Adrenal gland (tissue), 9 donors: ENCODE measurements at regions not wholly inside any gene's neighbourhood (a gene's known extent, or its start where the extent isn't known, plus 50 kb on each side); places are given as distances from the start of the nearest gene placed in this dataset.

Experiments
- DNase-seq, 7 donors: peaks; one replicate each; pipeline ENCODE4 v3.0.0-alpha.2; 2019 to 2020
- H3K27ac ChIP-seq, 5 donors: fragments of 200-600 bp; sonication (generic) in 4 of 5; 1 replicate in 3 of 5; 2 replicates in 2 of 5; pipeline versions ENCODE4 v1.5.1 to v1.8.0; 2016 to 2020; ENCODE audit warnings: mild to moderate bottlenecking in 1 of 5
- H3K27me3 ChIP-seq: fragments of 200-600 bp; 2 replicates; pipeline ENCODE4 v1.8.0; 2021
- H3K36me3 ChIP-seq, 2 donors: fragments of 200-600 bp; replicated peaks in 1 of 2; 1 replicate in 1 of 2; 2 replicates in 1 of 2; pipeline versions ENCODE4 v1.5.1 to v1.8.0; 2018 to 2022
- H3K4me1 ChIP-seq, 2 donors: fragments of 200-600 bp; replicated peaks in 1 of 2; 1 replicate in 1 of 2; 2 replicates in 1 of 2; pipeline versions ENCODE4 v1.5.1 to v1.8.0; 2018 to 2021
- H3K4me3 ChIP-seq, 4 donors: fragments of 200-600 bp; sonication (generic) in 3 of 4; one replicate each; pipeline ENCODE4 v1.5.1; 2016 to 2018
- H3K9me3 ChIP-seq, 3 donors: fragments of 200-600 bp; sonication (generic) in 1 of 3; replicated peaks in 1 of 3; 1 replicate in 2 of 3; 2 replicates in 1 of 3; pipeline versions ENCODE4 v1.5.1 to v1.8.0; 2016 to 2021
- CTCF ChIP-seq, 6 experiments: fragments of 450-650 bp in 4 of 6; fragments of 200-600 bp in 2 of 6; sonication (generic) in 1 of 6; IDR thresholded peaks; 1 replicate in 5 of 6; 2 replicates in 1 of 6; pipeline versions ENCODE4 v1.5.1 to v1.8.0; 2016 to 2021; ENCODE audit warnings: antibody characterized with exemption in 6 of 6, mild to moderate bottlenecking in 2 of 6, moderate library complexity in 1 of 6
- POLR2A ChIP-seq, 2 donors: fragments of 450-650 bp; IDR thresholded peaks; one replicate each; pipeline ENCODE4 v1.6.1; 2017; ENCODE audit warnings: antibody characterized with exemption in 2 of 2, mild to moderate bottlenecking in 2 of 2, moderate library complexity in 1 of 2
- WGBS, 4 donors: extraction: QIAGEN DNeasy Blood & Tissue Kit in 2 of 4; methylation state at CpG; one replicate each; pipeline versions ENCODE4 v1.1.5 to v1.1.7; 2013 to 2017; 5-methylcytosine and 5-hydroxymethylcytosine counted together
- intact Hi-C, 2 donors: fragments of 100-400 bp; cut with DNase I; formaldehyde crosslinking; loops; one replicate each; pipeline versions ENCODE4 v1.14.1 to v1.15.0; 2022 to 2023
- donor health status: healthy with polysubstance abuse.
- donor health status: Bipolar disorder and iron deficiency.
- donor health status: DM: yes; HTN: yes; CAD: no.
- donor health status: DM: no; HTN: no; CAD: no.
- donor health status: DM: no; HTN: no; CAD: no.

GRCh38 chr18:27608174-27608573 is 423.1 kb upstream of the CHST9 start:
- no peak overlapping the region for H3K27ac ChIP-seq
- no peaks in the 10 kb centered on the region for H3K9me3 ChIP-seq
- no peaks in the 10 kb centered on the region for H3K4me1 ChIP-seq
- TF ChIP-seq CTCF (IDR thresholded peaks at IDR 0.05): no peak
- TF ChIP-seq POLR2A (IDR thresholded peaks at IDR 0.05): no peak
- WGBS, 4 donors: 81 to 89% (median 88%) methylated on average over 3 of the region's 3 CpGs
- H3K4me3 ChIP-seq: no peak overlapping the region
- intact Hi-C loops: loop anchor here in 1 of 2 donors (10.0 kb wide), 1 partner anchor 147 kb away; no protein-coding TSS in a partner anchor
- DNase-seq: no peak
- H3K36me3 ChIP-seq: no peaks in the 10 kb centered on the region
- H3K27me3 ChIP-seq: no peaks in the 10 kb centered on the region

- H3K4me1 ChIP-seq: no peaks in the 10 kb centered on the region
- no peak for DNase-seq
- intact Hi-C loops: loop anchor here in 1 of 2 donors (10.0 kb wide), 1 partner anchor 148 kb away; no protein-coding TSS in a partner anchor
- no peak overlapping the region for H3K4me3 ChIP-seq
- no peaks in the 10 kb centered on the region for H3K27me3 ChIP-seq
- H3K27ac ChIP-seq: no peak overlapping the region
- WGBS, 4 donors: 57 to 74% (median 65%) methylated on average over 2 of the region's 2 CpGs
- no peaks in the 10 kb centered on the region for H3K36me3 ChIP-seq
- TF ChIP-seq CTCF (IDR thresholded peaks at IDR 0.05) (no peak), POLR2A (IDR thresholded peaks at IDR 0.05) (no peak)
- H3K9me3 ChIP-seq: no peaks in the 10 kb centered on the region
Observed at GRCh38 chr18:27606741-27607140, 421.6 kb upstream of the CHST9 start.

GRCh38 chr18:27605107-27605834 is 420.2 kb upstream of the CHST9 start:
- H3K4me3 ChIP-seq: no peak overlapping the region
- peak; percentile 56 to 82 (median 68) for TF ChIP-seq CTCF (IDR thresholded peaks at IDR 0.05)
- TF ChIP-seq POLR2A (IDR thresholded peaks at IDR 0.05): no peak
- intact Hi-C loops: loop anchor here in 1 of 2 donors (10.0 kb wide), 1 partner anchor 150 kb away; no protein-coding TSS in a partner anchor
- H3K9me3 ChIP-seq: no peaks in the 10 kb centered on the region
- H3K27me3 ChIP-seq: no peaks in the 10 kb centered on the region
- DNase-seq: peak; percentile 49 to 82 (median 64)
- no peaks in the 10 kb centered on the region for H3K36me3 ChIP-seq
- H3K27ac ChIP-seq: no peak overlapping the region
- 22 to 27% (median 24%) methylated on average over 5 of the region's 5 CpGs for WGBS, 4 donors
- H3K4me1 ChIP-seq: no peaks in the 10 kb centered on the region

- Histone ChIP-seq H3K9me3 (no peaks in the 10 kb centered on the region), H3K4me3 (no peak overlapping the region), H3K36me3 (no peaks in the 10 kb centered on the region), H3K27ac (no peak overlapping the region), H3K4me1 (no peaks in the 10 kb centered on the region), H3K27me3 (no peaks in the 10 kb centered on the region)
- intact Hi-C loops: loop anchor here in 1 of 2 donors (10.0 kb wide), 1 partner anchor 150 kb away; no protein-coding TSS in a partner anchor
- whole genome bisulfite sequencing, 4 donors: 67 to 75% (median 72%) methylated on average over 4 of the region's 4 CpGs
- DNase-seq: no peak
- TF ChIP-seq POLR2A (IDR thresholded peaks at IDR 0.05) (no peak), CTCF (IDR thresholded peaks at IDR 0.05) (no peak)
Observed at GRCh38 chr18:27604583-27604982, 419.5 kb upstream of the CHST9 start.
